Mucosa of descending colon (tissue), 3 donors: ENCODE measurements at regions not wholly inside any gene's neighbourhood (a gene's known extent, or its start where the extent isn't known, plus 50 kb on each side); places are given as distances from the start of the nearest gene placed in this dataset.

ENCODE experiments used
- ATAC-seq: fragments of 200-7000 bp; cut with Tn5 transposase; one replicate; pipeline ENCODE4 v1.9.1; 2020; ENCODE audit warnings: mild to moderate bottlenecking, moderate library complexity
- DNase-seq, 3 donors: peaks; one replicate each; pipeline ENCODE4 v3.0.0-alpha.2; 2020
- H3K36me3 ChIP-seq: fragments of 200-600 bp; one replicate; pipeline ENCODE4 v1.8.0; 2021; ENCODE audit warnings: low read depth, mild to moderate bottlenecking
- H3K4me1 ChIP-seq: fragments of 200-600 bp; one replicate; pipeline ENCODE4 v1.8.0; 2021; ENCODE audit warnings: low read depth, mild to moderate bottlenecking
- H3K4me3 ChIP-seq: fragments of 200-600 bp; one replicate; pipeline ENCODE4 v1.8.0; 2021; ENCODE audit warnings: mild to moderate bottlenecking
- H3K9me3 ChIP-seq: fragments of 200-600 bp; one replicate; pipeline ENCODE4 v1.8.0; 2021; ENCODE audit warnings: mild to moderate bottlenecking
- CTCF ChIP-seq: fragments of 200-600 bp; IDR thresholded peaks from one replicate; pipeline ENCODE4 v1.8.0; 2022; ENCODE audit warnings: antibody characterized with exemption, mild to moderate bottlenecking
- intact Hi-C, 2 donors: fragments of 100-400 bp; cut with DNase I in 1 of 2; cut with micrococcal nuclease in 1 of 2; formaldehyde crosslinking; loops; one replicate each; pipeline versions ENCODE4 v1.11.0 to v1.11.1; 2022; cut with DNase I, micrococcal nuclease
- donor health status: DM: no; HTN: no; CAD: no; lungs with moderate emphysema.
- donor health status: DM: no; HTN: no; CAD: no.
- donor health status: DM: no; HTN: yes; CAD: no.

GRCh38 chr10:113345826-113346624 is 206.8 kb upstream of the HABP2 start:
- Histone ChIP-seq H3K4me1 (no peaks in the 10 kb centered on the region), H3K4me3 (no peak overlapping the region), H3K9me3 (no peaks in the 10 kb centered on the region), H3K36me3 (no peaks in the 10 kb centered on the region)
- no peak for ATAC-seq
- no peak for DNase-seq
- intact Hi-C loops, result no loop called here
- TF ChIP-seq CTCF, result no peak

- intact Hi-C loops, result no loop called here
- no peaks in the 10 kb centered on the region for H3K4me1 ChIP-seq
- H3K36me3 ChIP-seq, result no peaks in the 10 kb centered on the region
- H3K4me3 ChIP-seq, result no peak overlapping the region
- no peak for TF ChIP-seq CTCF
- DNase-seq (no peak), ATAC-seq (no peak)
- no peaks in the 10 kb centered on the region for H3K9me3 ChIP-seq
Observed at GRCh38 chr10:113347508-113347907, 205.3 kb upstream of the HABP2 start.

GRCh38 chr10:113348694-113349093 is 204.2 kb upstream of the HABP2 start:
- ATAC-seq (no peak), DNase-seq (no peak)
- TF ChIP-seq CTCF, result no peak
- intact Hi-C loops, result no loop called here
- Histone ChIP-seq H3K36me3 (no peaks in the 10 kb centered on the region), H3K4me1 (no peaks in the 10 kb centered on the region), H3K9me3 (no peaks in the 10 kb centered on the region), H3K4me3 (no peak overlapping the region)

- Histone ChIP-seq H3K4me1 (no peaks in the 10 kb centered on the region), H3K36me3 (no peaks in the 10 kb centered on the region), H3K9me3 (no peaks in the 10 kb centered on the region), H3K4me3 (no peak overlapping the region)
- TF ChIP-seq CTCF, result no peak
- DNase-seq, result no peak
- ATAC-seq, result no peak
- intact Hi-C loops, result no loop called here
Observed at GRCh38 chr10:113350311-113351040, 202.4 kb upstream of the HABP2 start.

- H3K4me3 ChIP-seq, result no peak overlapping the region
- no peaks in the 10 kb centered on the region for H3K9me3 ChIP-seq
- H3K36me3 ChIP-seq, result no peaks in the 10 kb centered on the region
- DNase-seq, result no peak
- intact Hi-C loops, result no loop called here
- TF ChIP-seq CTCF, result no peak
- H3K4me1 ChIP-seq, result no peaks in the 10 kb centered on the region
- ATAC-seq, result no peak
Observed at GRCh38 chr10:113354711-113355110, 198.1 kb upstream of the HABP2 start.
